ENCODE measurements at regions not wholly inside any gene's neighbourhood (a gene's known extent, or its start where the extent isn't known, plus 50 kb on each side); places are given as distances from the start of the nearest gene placed in this dataset.

DNA sequence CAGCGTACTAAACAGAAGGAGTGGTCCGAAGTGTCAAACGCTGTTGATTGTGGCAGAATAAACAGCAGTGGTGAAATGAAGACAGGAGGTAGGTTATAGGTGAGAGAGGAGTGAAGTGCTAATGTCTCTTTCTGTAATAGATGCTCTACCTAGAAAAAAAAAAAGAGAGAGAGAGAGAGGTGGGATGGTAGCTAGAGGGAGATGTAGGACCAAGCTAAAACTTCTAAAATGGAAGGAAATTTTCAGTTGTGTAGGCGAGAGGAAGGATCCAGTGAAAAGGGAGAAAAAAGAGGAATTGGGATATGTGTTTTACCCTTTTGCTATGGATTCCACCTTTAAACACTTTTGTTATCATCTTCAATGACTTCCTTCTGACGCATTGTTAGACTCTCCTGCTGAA lies 126.5 kb upstream of the BMP2 start:
- ChIA-PET CTCF (no interaction called here), POLR2A (no interaction called here)
- no peak for DNase-seq (ENCODE audit: low read depth, low spot score)
- no peak overlapping the region for H3K4me3 ChIP-seq (ENCODE audit: low read depth, low read length)
- TF ChIP-seq, protein P1, sequence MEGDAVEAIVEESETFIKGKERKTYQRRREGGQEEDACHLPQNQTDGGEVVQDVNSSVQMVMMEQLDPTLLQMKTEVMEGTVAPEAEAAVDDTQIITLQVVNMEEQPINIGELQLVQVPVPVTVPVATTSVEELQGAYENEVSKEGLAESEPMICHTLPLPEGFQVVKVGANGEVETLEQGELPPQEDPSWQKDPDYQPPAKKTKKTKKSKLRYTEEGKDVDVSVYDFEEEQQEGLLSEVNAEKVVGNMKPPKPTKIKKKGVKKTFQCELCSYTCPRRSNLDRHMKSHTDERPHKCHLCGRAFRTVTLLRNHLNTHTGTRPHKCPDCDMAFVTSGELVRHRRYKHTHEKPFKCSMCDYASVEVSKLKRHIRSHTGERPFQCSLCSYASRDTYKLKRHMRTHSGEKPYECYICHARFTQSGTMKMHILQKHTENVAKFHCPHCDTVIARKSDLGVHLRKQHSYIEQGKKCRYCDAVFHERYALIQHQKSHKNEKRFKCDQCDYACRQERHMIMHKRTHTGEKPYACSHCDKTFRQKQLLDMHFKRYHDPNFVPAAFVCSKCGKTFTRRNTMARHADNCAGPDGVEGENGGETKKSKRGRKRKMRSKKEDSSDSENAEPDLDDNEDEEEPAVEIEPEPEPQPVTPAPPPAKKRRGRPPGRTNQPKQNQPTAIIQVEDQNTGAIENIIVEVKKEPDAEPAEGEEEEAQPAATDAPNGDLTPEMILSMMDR (IDR thresholded peaks at IDR 0.05; ENCODE audit: insufficient read depth, low read length, missing control alignments): no peak

DNA sequence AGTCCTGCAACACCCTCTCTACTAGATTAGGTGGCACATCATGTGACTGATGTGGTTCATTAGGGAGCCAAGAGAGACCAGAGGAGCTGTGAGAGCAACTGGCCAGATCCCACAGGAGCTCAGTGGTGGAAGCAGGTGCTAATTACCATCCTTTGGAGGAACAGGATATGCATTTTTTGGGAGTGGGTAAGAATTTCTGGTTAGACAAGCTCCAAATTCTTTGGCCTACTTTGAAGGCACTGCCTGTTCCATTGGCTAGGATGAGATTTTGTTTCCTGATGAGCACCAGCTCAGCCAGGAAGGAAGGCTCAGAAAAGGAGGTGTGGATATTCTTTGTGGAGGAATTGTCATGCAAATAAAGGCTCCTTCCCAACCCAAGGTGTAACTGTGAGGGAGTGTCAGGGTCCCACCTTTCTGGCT lies 130.3 kb upstream of the BMP2 start:
- TF ChIP-seq, protein P1 (IDR thresholded peaks at IDR 0.05; ENCODE audit: insufficient read depth, low read length, missing control alignments): no peak
- DNase-seq (ENCODE audit: low read depth, low spot score): no peak
- no peak overlapping the region for H3K4me3 ChIP-seq (ENCODE audit: low read depth, low read length)
- ChIA-PET CTCF (interaction anchor here (0.8 to 1.7 kb wide), 4 partner anchors 14 to 649 kb away, joined by 3 to 4 read pairs (median 4); no protein-coding TSS in a partner anchor), POLR2A (no interaction called here)

DNA sequence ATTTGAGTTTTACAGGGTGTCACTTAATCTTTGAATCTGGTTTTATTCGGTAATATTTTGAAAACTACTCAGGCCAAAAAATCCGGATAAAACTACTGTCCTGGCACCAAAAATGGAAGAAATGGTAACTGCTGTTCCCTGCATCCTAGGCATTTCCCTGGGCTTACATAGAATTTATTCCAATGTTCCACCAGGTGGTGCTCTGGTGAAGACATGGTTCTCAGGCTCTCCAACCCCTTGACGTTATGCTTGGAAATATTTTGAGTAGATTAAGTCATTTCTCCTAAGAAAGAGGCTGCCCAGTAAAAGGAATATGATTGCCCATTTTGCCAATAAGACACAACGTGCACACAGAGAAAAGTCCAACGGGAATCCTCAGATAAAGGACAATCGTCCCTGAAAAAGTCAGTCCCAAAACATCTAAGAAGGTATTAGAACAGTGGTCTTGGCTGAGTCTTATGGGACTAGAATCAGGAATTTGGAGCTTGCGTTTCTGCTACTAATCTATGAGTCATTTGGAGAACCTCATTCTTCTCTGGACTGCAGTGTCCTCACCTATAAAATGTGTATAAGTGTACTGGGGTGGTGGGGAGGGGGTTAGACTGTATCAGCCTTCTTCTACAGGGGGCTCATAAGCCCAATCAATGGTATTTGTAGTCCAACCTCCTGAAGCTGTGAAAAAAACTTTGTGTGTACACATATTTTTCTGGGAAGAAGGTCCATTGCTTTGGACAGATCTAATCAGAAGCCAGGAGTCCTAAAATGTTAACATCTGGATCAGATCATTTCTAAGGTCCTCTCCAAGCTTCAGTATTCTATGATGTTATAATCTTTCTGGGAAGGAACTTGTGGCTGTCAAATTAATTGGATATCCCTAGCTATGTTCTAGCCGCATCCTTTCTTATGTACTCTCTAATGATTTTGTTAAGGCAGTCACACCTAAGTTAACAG lies 131.0 kb upstream of the BMP2 start:
- POLR2A ChIA-PET: no interaction called here
- TF ChIP-seq, protein P1 (IDR thresholded peaks at IDR 0.05; ENCODE audit: insufficient read depth, low read length, missing control alignments): peak; percentile 43
- peak; percentile 7 for DNase-seq (ENCODE audit: low read depth, low spot score)
- no peak overlapping the region for H3K4me3 ChIP-seq (ENCODE audit: low read depth, low read length)
- CTCF ChIA-PET: interaction anchor here (0.7 to 1.7 kb wide), 5 partner anchors 11 to 649 kb away, joined by 3 to 4 read pairs (median 4); no protein-coding TSS in a partner anchor

DNA sequence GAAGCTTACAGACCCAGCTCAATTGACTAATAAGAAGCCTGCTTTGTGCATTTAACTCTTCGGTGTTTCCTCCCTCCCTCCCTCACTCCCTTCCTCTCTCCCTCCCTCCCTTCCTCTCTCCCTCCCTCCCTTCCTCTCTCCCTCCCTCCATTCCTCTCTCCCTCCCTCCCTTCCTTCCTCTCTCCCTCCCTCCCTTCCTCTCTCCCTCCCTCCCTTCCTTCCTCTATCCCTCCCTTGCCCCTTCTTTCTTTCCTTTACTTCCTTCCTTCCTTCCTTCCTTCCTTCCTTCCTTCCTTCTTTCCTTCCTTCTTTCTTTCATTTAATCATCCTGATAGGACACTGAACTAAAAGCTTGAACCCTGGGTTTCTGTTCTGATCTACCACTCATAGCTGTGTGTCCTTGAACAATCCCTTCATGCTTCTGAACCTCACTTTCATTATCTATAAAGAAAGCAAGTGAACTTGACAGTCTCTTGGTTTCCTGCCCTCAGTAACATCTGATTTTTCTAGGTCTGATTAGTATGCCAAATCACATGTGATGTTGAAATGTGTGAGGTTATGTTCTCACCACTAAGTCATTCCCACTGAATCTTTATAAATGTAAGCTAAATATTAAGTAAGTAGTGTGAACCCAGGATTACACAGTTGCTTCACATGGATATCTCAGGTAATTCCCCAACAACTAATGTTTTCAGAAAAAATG lies 132.3 kb upstream of the BMP2 start:
- CTCF ChIA-PET: interaction anchor here (0.7 to 1.1 kb wide), 5 partner anchors 10 to 1289 kb away, joined by 3 to 5 read pairs (median 4); no protein-coding TSS in a partner anchor
- TF ChIP-seq, protein P1 (IDR thresholded peaks at IDR 0.05; ENCODE audit: insufficient read depth, low read length, missing control alignments): no peak
- DNase-seq (ENCODE audit: low read depth, low spot score): no peak
- POLR2A ChIA-PET: no interaction called here
- no peak overlapping the region for H3K4me3 ChIP-seq (ENCODE audit: low read depth, low read length)

DNA sequence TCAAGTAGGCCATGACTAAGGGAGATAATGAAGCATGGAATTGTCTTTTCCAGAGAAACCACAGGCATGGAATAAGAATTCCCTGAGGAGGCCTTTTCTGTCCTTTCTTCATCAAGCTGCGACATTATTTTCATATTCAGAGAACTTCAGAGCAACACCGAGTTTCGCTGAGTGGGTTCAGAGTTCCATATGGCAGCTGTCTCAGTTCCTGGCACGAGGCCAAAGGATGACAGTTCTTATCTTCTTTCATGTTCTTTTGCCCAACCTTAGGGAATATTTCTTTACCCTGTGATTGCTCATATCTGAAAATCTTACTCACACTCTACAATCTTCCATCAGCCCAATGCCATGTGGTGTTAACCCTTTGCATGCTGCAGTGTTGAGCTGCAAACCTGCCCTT lies 135.3 kb upstream of the BMP2 start:
- POLR2A ChIA-PET: no interaction called here
- TF ChIP-seq, protein P1 (IDR thresholded peaks at IDR 0.05; ENCODE audit: insufficient read depth, low read length, missing control alignments): no peak
- DNase-seq (ENCODE audit: low read depth, low spot score): no peak
- no peak overlapping the region for H3K4me3 ChIP-seq (ENCODE audit: low read depth, low read length)
- CTCF ChIA-PET: no interaction called here

DNA sequence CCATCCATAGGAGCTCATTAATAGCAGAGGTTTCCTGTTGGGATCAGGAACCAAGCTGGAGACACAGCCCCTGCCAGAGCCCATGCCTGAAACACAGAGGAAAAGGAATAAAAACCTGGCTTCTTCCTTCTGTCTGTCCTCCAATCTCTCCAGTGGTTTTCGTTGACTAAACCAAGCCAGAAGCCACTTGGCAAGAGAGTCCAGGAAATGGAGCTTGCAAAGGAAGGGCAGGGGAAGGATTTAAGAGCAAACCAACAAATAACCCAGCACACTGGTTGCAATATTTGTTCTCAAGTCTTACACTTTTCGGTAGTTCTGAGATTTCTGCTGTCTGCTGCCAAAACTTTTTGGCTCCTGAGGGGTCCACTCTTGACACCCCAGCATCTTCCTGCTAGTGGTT lies 137.0 kb upstream of the BMP2 start:
- H3K4me3 ChIP-seq (ENCODE audit: low read depth, low read length): no peak overlapping the region
- TF ChIP-seq, protein P1 (IDR thresholded peaks at IDR 0.05; ENCODE audit: insufficient read depth, low read length, missing control alignments): no peak
- ChIA-PET CTCF (no interaction called here), POLR2A (interaction anchor here (0.5 kb wide), 1 partner anchor 1306 kb away, joined by 3 read pairs; no protein-coding TSS in a partner anchor)
- no peak for DNase-seq (ENCODE audit: low read depth, low spot score)

Data from AG04449 (cell line).